WI38 (cell line): ENCODE measurements at regions not wholly inside any gene's neighbourhood (a gene's known extent, or its start where the extent isn't known, plus 50 kb on each side); places are given as distances from the start of the nearest gene placed in this dataset.

ENCODE experiments used
- H3K4me3 ChIP-seq: 2 replicates; pipeline ENCODE4 v1.5.1; 2011; ENCODE audit warnings: low read depth, mild to moderate bottlenecking, control low read depth, low read length
- CTCF ChIP-seq: IDR thresholded peaks from 2 replicates; pipeline ENCODE4 v1.5.1; 2012; ENCODE audit warnings: low read depth, mild to moderate bottlenecking, control low read depth, low read length

- no peak for TF ChIP-seq CTCF
- H3K4me3 ChIP-seq, result no peak overlapping the region
Observed at GRCh38 chr17:70786081-70786480, 616.7 kb downstream of the KCNJ2 start.

GRCh38 chr17:70787721-70788300 lies 618.5 kb downstream of the KCNJ2 start:
- no peak for TF ChIP-seq CTCF
- no peak overlapping the region for H3K4me3 ChIP-seq

- no peak overlapping the region for H3K4me3 ChIP-seq
- no peak for TF ChIP-seq CTCF
Observed at GRCh38 chr17:70791748-70792443, 622.6 kb downstream of the KCNJ2 start.

GRCh38 chr17:70794738-70795137 lies 625.4 kb downstream of the KCNJ2 start:
- no peak for TF ChIP-seq CTCF
- no peak overlapping the region for H3K4me3 ChIP-seq

GRCh38 chr17:70795620-70796019 lies 626.3 kb downstream of the KCNJ2 start:
- TF ChIP-seq CTCF, result no peak
- H3K4me3 ChIP-seq, result no peak overlapping the region

GRCh38 chr17:70796757-70797156 lies 627.4 kb downstream of the KCNJ2 start:
- TF ChIP-seq CTCF, result no peak
- no peak overlapping the region for H3K4me3 ChIP-seq

- H3K4me3 ChIP-seq, result no peak overlapping the region
- TF ChIP-seq CTCF, result no peak
Observed at GRCh38 chr17:70797166-70797565, 627.8 kb downstream of the KCNJ2 start.
